ENCODE measurements at regions not wholly inside any gene's neighbourhood (a gene's known extent, or its start where the extent isn't known, plus 50 kb on each side); places are given as distances from the start of the nearest gene placed in this dataset.

- TF ChIP-seq ZBTB7A (CRISPR knock-in tag; IDR thresholded peaks at IDR 0.05) (no peak), BHLHE40 (IDR thresholded peaks at IDR 0.05; ENCODE audit: low read length) (no peak), POLR2AphosphoS5 (IDR thresholded peaks at IDR 0.05; ENCODE audit: low read depth, low read length) (no peak), BRCA1 (CRISPR knock-in tag; IDR thresholded peaks at IDR 0.05) (no peak), MAX (IDR thresholded peaks at IDR 0.05) (no peak), DPF2 (CRISPR knock-in tag; IDR thresholded peaks at IDR 0.05; ENCODE audit: borderline replicate concordance, low read depth) (no peak), IRX3 (CRISPR knock-in tag; IDR thresholded peaks at IDR 0.05; ENCODE audit: borderline replicate concordance, low read depth) (no peak), SRF (IDR thresholded peaks at IDR 0.05; ENCODE audit: low read depth, low read length) (no peak), MYC (CRISPR knock-in tag; IDR thresholded peaks at IDR 0.05; ENCODE audit: borderline replicate concordance) (no peak), FOXK2 (IDR thresholded peaks at IDR 0.05) (no peak), ZNF280B (CRISPR knock-in tag; IDR thresholded peaks at IDR 0.05; ENCODE audit: borderline replicate concordance) (no peak)
Observed at GRCh38 chr15:95837341-95838004, 493.0 kb upstream of the NR2F2 start.
